ENCODE measurements at regions not wholly inside any gene's neighbourhood (a gene's known extent, or its start where the extent isn't known, plus 50 kb on each side); places are given as distances from the start of the nearest gene placed in this dataset.

- peak overlapping the region in 1 of 2 experiments; percentile 12; a peak in 3 of 5 replicates for H3K4me3 Mint-ChIP-seq
- peak overlapping the region; percentile 72 for H3K4me2 ChIP-seq (ENCODE audit: insufficient read depth, insufficient read length, low read length)
- no peak overlapping the region for H3K4ac ChIP-seq (ENCODE audit: low read depth, low read length)
- H3K36me3 Mint-ChIP-seq (ENCODE audit: insufficient read depth in 1 of 3, low read depth in 3 of 3), result no peaks in the 10 kb centered on the region
- no peak overlapping the region for H2BK5ac ChIP-seq (ENCODE audit: insufficient read length, low read length)
- H3K79me2 ChIP-seq (ENCODE audit: insufficient read depth, low read length), result no peaks in the 10 kb centered on the region
- H3K14ac ChIP-seq (ENCODE audit: insufficient read depth, low read length), result no peak overlapping the region
- H4K8ac ChIP-seq (replicated peaks; ENCODE audit: insufficient read length, low read depth, low read length), result no peak overlapping the region
- WGBS (ENCODE audit: extremely low coverage, insufficient read length, low lambda C conversion rate), result no CpG with 5 or more reads among the region's 16 CpGs
- no peak overlapping the region for H3K56ac ChIP-seq (ENCODE audit: insufficient read length, low read depth, low read length)
- no peaks in the 10 kb centered on the region for H3K9me3 ChIP-seq (ENCODE audit: control insufficient read depth, low read depth, low read length)
- no peaks in the 10 kb centered on the region for H3K23me2 ChIP-seq (ENCODE audit: insufficient read length, low read depth, low read length, poor library complexity, severe bottlenecking)
- H2BK20ac ChIP-seq (ENCODE audit: low read depth, low read length, poor library complexity, severe bottlenecking), result no peak overlapping the region
- no peak overlapping the region for H2BK120ac ChIP-seq (ENCODE audit: low read depth, low read length, poor library complexity, severe bottlenecking)
- TF ChIP-seq, protein P1, sequence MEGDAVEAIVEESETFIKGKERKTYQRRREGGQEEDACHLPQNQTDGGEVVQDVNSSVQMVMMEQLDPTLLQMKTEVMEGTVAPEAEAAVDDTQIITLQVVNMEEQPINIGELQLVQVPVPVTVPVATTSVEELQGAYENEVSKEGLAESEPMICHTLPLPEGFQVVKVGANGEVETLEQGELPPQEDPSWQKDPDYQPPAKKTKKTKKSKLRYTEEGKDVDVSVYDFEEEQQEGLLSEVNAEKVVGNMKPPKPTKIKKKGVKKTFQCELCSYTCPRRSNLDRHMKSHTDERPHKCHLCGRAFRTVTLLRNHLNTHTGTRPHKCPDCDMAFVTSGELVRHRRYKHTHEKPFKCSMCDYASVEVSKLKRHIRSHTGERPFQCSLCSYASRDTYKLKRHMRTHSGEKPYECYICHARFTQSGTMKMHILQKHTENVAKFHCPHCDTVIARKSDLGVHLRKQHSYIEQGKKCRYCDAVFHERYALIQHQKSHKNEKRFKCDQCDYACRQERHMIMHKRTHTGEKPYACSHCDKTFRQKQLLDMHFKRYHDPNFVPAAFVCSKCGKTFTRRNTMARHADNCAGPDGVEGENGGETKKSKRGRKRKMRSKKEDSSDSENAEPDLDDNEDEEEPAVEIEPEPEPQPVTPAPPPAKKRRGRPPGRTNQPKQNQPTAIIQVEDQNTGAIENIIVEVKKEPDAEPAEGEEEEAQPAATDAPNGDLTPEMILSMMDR (conservative IDR thresholded peaks at IDR 0.05), result no peak
- H3K18ac ChIP-seq (ENCODE audit: insufficient read length, low read depth, low read length), result peak overlapping the region; percentile 45
- H3K9ac ChIP-seq (ENCODE audit: extremely low read depth, insufficient read length, low read length), result peak overlapping the region; percentile 20
- no peak overlapping the region for H4K5ac ChIP-seq (ENCODE audit: insufficient read length, low read depth, low read length)
- peak overlapping the region; percentile 81 for H3K27ac ChIP-seq (ENCODE audit: insufficient read length, low read depth, low read length)
- no peak overlapping the region for H3K23ac ChIP-seq (ENCODE audit: insufficient read length, low read depth, low read length)
- no peak overlapping the region for H2AFZ ChIP-seq (ENCODE audit: low read length)
- H3K27me3 Mint-ChIP-seq (ENCODE audit: low read depth), result peaks cover 41% of the 10 kb centered on the region
- no peak overlapping the region for H4K91ac ChIP-seq (ENCODE audit: insufficient read length, low read depth, low read length)
- no peak overlapping the region for H2AK5ac ChIP-seq (ENCODE audit: insufficient read length, low read length)
- H2BK15ac ChIP-seq (ENCODE audit: low read depth, low read length), result no peak overlapping the region
- H3K4me1 Mint-ChIP-seq, result peaks cover 57 to 67% of the 10 kb centered on the region in 2 experiments
- no peaks in the 10 kb centered on the region for H4K20me1 ChIP-seq (ENCODE audit: control insufficient read depth, insufficient read depth, insufficient read length)
- peaks cover 20% of the 10 kb centered on the region for H3K4me1 ChIP-seq (ENCODE audit: insufficient read depth, low read length)
- H3K27me3 ChIP-seq (ENCODE audit: insufficient read depth, low read length), result no peaks in the 10 kb centered on the region
- H3K79me1 ChIP-seq (ENCODE audit: insufficient read depth, low read depth, low read length, poor library complexity, severe bottlenecking), result no peaks in the 10 kb centered on the region
- H3K27ac Mint-ChIP-seq, result peak overlapping the region in 2 of 3 experiments; percentile 42 to 93; a peak in 3 of 7 replicates
- no peaks in the 10 kb centered on the region; a peak in 2 of 5 replicates for H3K9me3 Mint-ChIP-seq
- DNase-seq, result peak; percentile 61
- peak overlapping the region; percentile 47 for H2BK12ac ChIP-seq (ENCODE audit: insufficient read length, low read depth, low read length)
- no peak overlapping the region for H3T11ph ChIP-seq (ENCODE audit: low read length)
These were observed 89.3 kb upstream of the NKD1 start for GRCh38 chr16:50458667-50459495.

Measured in H9 (cell line).